ENCODE measurements at regions not wholly inside any gene's neighbourhood (a gene's known extent, or its start where the extent isn't known, plus 50 kb on each side); places are given as distances from the start of the nearest gene placed in this dataset.

- Histone ChIP-seq H3K27me3 (ENCODE audit: insufficient read depth, poor library complexity, severe bottlenecking) (no peaks in the 10 kb centered on the region), H3K4me1 (ENCODE audit: insufficient read depth, poor library complexity, severe bottlenecking) (peaks cover 11% of the 10 kb centered on the region), H3K4me3 (ENCODE audit: severe bottlenecking) (no peak overlapping the region), H3K27ac (ENCODE audit: poor library complexity, severe bottlenecking) (no peak overlapping the region), H3K9me3 (ENCODE audit: severe bottlenecking) (no peaks in the 10 kb centered on the region), H3K36me3 (ENCODE audit: low read depth) (no peaks in the 10 kb centered on the region)
- TF ChIP-seq, protein P1, sequence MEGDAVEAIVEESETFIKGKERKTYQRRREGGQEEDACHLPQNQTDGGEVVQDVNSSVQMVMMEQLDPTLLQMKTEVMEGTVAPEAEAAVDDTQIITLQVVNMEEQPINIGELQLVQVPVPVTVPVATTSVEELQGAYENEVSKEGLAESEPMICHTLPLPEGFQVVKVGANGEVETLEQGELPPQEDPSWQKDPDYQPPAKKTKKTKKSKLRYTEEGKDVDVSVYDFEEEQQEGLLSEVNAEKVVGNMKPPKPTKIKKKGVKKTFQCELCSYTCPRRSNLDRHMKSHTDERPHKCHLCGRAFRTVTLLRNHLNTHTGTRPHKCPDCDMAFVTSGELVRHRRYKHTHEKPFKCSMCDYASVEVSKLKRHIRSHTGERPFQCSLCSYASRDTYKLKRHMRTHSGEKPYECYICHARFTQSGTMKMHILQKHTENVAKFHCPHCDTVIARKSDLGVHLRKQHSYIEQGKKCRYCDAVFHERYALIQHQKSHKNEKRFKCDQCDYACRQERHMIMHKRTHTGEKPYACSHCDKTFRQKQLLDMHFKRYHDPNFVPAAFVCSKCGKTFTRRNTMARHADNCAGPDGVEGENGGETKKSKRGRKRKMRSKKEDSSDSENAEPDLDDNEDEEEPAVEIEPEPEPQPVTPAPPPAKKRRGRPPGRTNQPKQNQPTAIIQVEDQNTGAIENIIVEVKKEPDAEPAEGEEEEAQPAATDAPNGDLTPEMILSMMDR (IDR thresholded peaks at IDR 0.05; ENCODE audit: poor library complexity, severe bottlenecking) = no peak
- ATAC-seq (ENCODE audit: low read depth) = no peak
- no peak for DNase-seq (ENCODE audit: low spot score)
These were observed 245.8 kb upstream of the RREB1 start for GRCh38 chr6:6861995-6862394.

- DNase-seq (ENCODE audit: low spot score) (no peak), ATAC-seq (ENCODE audit: low read depth) (no peak)
- no peaks in the 10 kb centered on the region for H3K27me3 ChIP-seq (ENCODE audit: insufficient read depth, poor library complexity, severe bottlenecking)
- no peak overlapping the region for H3K4me3 ChIP-seq (ENCODE audit: severe bottlenecking)
- no peak overlapping the region for H3K27ac ChIP-seq (ENCODE audit: poor library complexity, severe bottlenecking)
- no peaks in the 10 kb centered on the region for H3K36me3 ChIP-seq (ENCODE audit: low read depth)
- no peaks in the 10 kb centered on the region for H3K4me1 ChIP-seq (ENCODE audit: insufficient read depth, poor library complexity, severe bottlenecking)
- H3K9me3 ChIP-seq (ENCODE audit: severe bottlenecking) = no peaks in the 10 kb centered on the region
- TF ChIP-seq, protein P1 (IDR thresholded peaks at IDR 0.05; ENCODE audit: poor library complexity, severe bottlenecking) = no peak
These were observed 243.7 kb upstream of the RREB1 start for GRCh38 chr6:6863970-6864639.

DNA sequence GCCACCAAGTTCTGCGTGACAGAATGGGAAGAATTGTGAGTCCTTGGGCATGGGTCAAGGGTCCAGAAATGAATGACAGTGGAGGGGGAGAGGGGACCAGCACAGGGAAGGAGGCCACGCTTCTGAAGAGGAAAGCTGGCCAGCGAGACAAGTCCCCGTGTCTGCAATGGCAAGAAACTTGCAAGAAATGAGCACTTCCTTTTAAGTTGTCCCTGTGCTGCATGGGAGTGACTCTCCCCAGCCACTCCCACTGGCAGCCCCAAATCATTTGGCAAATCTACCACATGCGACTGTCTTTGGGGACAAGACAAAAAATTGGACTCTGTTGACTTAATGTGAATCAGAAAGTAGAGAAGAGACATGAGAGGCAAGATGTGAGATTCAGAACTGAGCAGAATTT is 242.2 kb upstream of the RREB1 start:
- Histone ChIP-seq H3K9me3 (ENCODE audit: severe bottlenecking) (no peaks in the 10 kb centered on the region), H3K27me3 (ENCODE audit: insufficient read depth, poor library complexity, severe bottlenecking) (no peaks in the 10 kb centered on the region), H3K4me3 (ENCODE audit: severe bottlenecking) (no peak overlapping the region), H3K27ac (ENCODE audit: poor library complexity, severe bottlenecking) (no peak overlapping the region), H3K36me3 (ENCODE audit: low read depth) (no peaks in the 10 kb centered on the region), H3K4me1 (ENCODE audit: insufficient read depth, poor library complexity, severe bottlenecking) (no peaks in the 10 kb centered on the region)
- no peak for DNase-seq (ENCODE audit: low spot score)
- TF ChIP-seq, protein P1 (IDR thresholded peaks at IDR 0.05; ENCODE audit: poor library complexity, severe bottlenecking) = no peak
- ATAC-seq (ENCODE audit: low read depth) = no peak

DNA sequence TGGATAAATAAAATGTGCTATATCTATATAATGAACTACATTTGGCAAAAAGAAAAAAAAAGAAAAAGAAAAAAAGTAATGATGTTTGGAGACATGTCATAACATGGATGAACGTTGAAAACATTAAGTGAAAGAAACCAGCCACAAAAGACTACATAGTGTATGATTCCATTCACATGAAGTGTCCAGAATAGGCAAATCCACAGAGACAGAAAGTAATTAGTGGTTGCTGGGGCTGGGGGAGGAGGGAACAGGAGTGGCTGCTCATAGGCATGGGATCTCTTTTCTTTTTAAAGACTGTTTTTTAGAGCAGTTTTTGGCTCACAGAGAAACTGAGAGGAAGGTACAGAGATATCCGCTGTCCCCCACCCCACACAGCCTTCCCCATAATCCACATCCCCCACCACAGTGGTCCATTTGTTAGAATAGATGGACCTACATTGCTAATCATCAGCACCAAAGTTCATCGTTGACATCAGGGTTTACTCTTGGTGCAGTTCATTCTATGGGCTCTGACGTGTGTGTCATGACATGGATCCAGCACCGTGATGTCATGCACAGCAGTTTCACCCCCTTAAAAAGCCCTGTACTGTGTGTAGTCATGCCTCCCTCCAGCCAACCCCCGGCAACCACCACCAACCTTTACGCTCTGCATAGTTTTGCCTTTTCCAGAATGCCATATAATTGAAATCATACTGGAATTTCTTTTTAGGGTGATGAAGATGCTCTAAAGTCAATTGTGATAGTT is 240.9 kb upstream of the RREB1 start:
- Histone ChIP-seq H3K36me3 (ENCODE audit: low read depth) (no peaks in the 10 kb centered on the region), H3K27me3 (ENCODE audit: insufficient read depth, poor library complexity, severe bottlenecking) (no peaks in the 10 kb centered on the region), H3K9me3 (ENCODE audit: severe bottlenecking) (no peaks in the 10 kb centered on the region), H3K4me1 (ENCODE audit: insufficient read depth, poor library complexity, severe bottlenecking) (no peaks in the 10 kb centered on the region), H3K27ac (ENCODE audit: poor library complexity, severe bottlenecking) (no peak overlapping the region), H3K4me3 (ENCODE audit: severe bottlenecking) (no peak overlapping the region)
- TF ChIP-seq, protein P1 (IDR thresholded peaks at IDR 0.05; ENCODE audit: poor library complexity, severe bottlenecking) = no peak
- ATAC-seq (ENCODE audit: low read depth) = no peak
- no peak for DNase-seq (ENCODE audit: low spot score)

- DNase-seq (ENCODE audit: low spot score) (no peak), ATAC-seq (ENCODE audit: low read depth) (no peak)
- no peaks in the 10 kb centered on the region for H3K27me3 ChIP-seq (ENCODE audit: insufficient read depth, poor library complexity, severe bottlenecking)
- TF ChIP-seq, protein P1 (IDR thresholded peaks at IDR 0.05; ENCODE audit: poor library complexity, severe bottlenecking) = no peak
- H3K9me3 ChIP-seq (ENCODE audit: severe bottlenecking) = no peaks in the 10 kb centered on the region
- no peak overlapping the region for H3K27ac ChIP-seq (ENCODE audit: poor library complexity, severe bottlenecking)
- no peaks in the 10 kb centered on the region for H3K36me3 ChIP-seq (ENCODE audit: low read depth)
- H3K4me3 ChIP-seq (ENCODE audit: severe bottlenecking) = no peak overlapping the region
- no peaks in the 10 kb centered on the region for H3K4me1 ChIP-seq (ENCODE audit: insufficient read depth, poor library complexity, severe bottlenecking)
These were observed 240.4 kb upstream of the RREB1 start for GRCh38 chr6:6867404-6867799.

Measured in RWPE2 (cell line).